ENCODE measurements at regions not wholly inside any gene's neighbourhood (a gene's known extent, or its start where the extent isn't known, plus 50 kb on each side); places are given as distances from the start of the nearest gene placed in this dataset.

DNA sequence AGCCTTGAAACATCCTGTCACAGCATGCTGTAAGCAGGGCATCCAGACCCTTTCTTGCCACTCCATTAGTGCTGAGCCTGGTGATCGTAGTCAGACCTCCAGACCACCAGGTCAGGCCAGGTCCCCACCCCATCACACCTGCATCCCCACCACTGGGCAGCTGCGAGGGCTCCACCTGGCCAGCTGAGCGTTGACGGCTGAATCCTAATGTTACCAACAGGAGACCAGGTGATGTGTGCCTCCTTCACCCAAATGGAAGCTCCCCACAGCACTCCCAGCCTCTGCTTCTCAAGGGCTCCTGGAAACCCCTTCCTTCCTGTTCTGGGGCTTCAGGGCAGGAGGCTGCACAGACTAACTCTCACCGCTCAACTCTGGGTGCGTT is 189.4 kb downstream of the C16orf95 start:
- DNase-seq (ENCODE audit: low read depth in 2 of 2) = no peak

- no peak for DNase-seq (ENCODE audit: low read depth in 2 of 2)
These were observed 187.4 kb downstream of the C16orf95 start for GRCh38 chr16:87129771-87130170.

DNA sequence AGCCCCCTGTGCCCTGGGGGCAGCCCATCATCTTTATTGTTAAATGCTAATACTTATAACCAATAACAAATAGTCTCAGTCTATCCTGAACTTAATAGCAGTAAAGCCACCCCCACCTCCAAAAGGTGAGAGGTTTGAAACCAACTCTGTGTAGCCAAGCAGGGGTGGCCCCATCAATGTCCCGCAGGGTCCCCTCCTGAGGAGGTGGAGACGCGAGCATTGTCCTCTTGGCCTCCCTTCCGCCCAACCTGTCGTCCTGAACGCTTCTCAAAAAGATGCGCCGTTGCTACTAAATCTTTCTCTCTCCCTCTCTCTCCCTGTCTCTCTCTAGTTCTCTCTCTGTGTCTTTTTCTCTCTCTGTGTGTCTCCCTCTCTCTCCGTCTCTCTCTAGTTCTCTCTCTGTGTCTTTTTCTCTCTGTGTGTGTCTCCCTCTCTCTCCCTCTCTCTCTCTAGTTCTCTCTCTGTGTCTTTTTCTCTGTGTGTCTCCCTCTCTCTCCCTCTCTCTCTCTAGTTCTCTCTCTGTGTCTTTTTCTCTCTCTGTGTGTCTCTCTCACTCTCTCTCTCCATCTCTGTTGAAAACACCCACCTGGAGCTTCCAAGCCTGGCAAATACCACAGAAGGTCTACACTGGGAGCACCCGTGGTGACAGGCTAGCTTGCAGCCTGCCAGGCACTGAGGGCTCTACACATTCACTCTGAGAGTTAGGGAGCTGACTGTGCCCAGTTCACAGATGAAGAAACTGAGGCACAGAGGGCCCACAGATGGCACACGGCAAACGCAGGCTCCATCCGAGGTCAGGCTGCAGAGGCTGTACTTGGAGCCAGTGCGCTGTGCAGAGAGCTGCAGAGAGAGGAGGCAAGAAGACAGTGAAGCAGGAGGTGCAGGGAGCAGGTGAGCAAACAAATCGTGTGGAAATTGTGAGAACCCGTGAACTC is 185.9 kb downstream of the C16orf95 start:
- DNase-seq (ENCODE audit: low read depth in 2 of 2) = no peak

GRCh38 chr16:87131996-87132345 is 185.2 kb downstream of the C16orf95 start:
- no peak for DNase-seq (ENCODE audit: low read depth in 2 of 2)

GRCh38 chr16:87132361-87133014 is 184.7 kb downstream of the C16orf95 start:
- peak; percentile 31 to 33 for DNase-seq (ENCODE audit: low read depth in 2 of 2)

GRCh38 chr16:87133112-87133850 is 183.9 kb downstream of the C16orf95 start:
- DNase-seq (ENCODE audit: low read depth in 2 of 2) = no peak

- DNase-seq (ENCODE audit: low read depth in 2 of 2) = no peak
These were observed 183.1 kb downstream of the C16orf95 start for GRCh38 chr16:87133966-87134627.

- no peak for DNase-seq (ENCODE audit: low read depth in 2 of 2)
These were observed 182.6 kb downstream of the C16orf95 start for GRCh38 chr16:87134628-87134995.

- no peak for DNase-seq (ENCODE audit: low read depth in 2 of 2)
These were observed 181.8 kb downstream of the C16orf95 start for GRCh38 chr16:87135246-87136030.

DNA sequence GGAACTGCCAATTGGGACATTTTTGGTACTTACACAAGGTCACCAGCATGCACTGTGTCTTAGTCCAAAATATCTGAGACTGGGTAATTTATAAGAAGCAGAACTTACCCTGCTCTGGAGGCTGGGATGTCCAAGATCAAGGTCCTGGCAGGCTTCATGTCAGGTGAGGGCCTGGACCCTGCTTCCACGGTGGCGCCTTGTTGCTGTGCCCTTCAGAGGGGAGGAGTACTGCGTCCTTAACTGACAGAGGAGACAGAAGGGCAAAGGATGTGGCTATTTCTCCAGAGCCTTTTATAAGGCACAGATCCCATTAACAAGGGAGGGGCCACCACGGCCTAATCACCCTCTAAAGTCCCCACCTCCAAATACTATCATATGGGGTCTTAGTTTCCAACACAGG is 178.9 kb downstream of the C16orf95 start:
- no peak for DNase-seq (ENCODE audit: low read depth in 2 of 2)

GRCh38 chr16:87138738-87139267 is 178.4 kb downstream of the C16orf95 start:
- no peak for DNase-seq (ENCODE audit: low read depth in 2 of 2)

DNA sequence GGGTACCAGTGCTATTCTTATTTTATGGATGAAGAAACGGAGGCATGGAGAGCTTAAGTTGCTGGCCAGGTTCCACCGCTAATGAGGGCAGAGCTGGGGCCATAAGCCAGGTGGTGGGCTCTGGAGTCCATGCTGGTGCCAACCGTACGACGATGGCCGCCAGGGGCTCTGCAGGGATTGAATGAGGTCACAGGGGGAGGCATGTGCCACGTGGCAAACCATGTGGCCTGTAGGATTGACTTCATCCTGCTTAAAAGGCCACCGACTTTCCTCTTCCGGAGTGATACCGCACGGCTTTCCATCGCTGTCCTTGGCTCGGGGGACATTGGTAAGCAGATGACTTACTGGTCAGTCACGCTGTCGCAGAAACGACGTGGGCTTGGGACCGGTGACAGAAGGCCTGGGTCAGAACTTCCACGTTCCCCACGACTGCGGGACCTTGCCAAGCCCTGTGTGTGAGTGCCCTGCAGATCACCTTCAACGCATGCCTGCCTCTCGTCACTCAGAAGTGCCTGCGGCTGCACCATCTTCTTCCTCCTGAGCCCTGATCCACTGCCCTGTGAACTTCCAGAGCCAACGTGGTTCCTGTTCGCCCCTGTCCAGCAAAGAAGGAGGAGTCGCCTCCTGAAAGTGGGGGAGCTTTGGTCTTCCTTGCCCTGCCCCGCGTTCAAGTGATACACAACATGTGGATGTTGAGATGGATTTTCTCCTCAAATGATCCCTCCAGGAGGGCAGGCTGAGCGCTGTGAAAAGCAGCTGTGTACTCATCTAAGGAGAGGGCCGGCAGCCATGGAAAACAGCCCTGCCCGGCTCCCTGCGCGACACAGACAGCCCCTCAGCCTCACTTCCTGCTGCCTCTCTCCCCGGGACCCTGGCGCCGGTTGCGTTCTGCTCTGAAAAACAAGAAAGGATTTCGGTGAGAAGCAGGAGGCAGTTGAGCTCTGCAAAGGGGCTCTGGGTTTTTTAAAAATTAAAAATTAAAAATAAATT is 176.7 kb downstream of the C16orf95 start:
- DNase-seq (ENCODE audit: low read depth in 2 of 2) = no peak

DNA sequence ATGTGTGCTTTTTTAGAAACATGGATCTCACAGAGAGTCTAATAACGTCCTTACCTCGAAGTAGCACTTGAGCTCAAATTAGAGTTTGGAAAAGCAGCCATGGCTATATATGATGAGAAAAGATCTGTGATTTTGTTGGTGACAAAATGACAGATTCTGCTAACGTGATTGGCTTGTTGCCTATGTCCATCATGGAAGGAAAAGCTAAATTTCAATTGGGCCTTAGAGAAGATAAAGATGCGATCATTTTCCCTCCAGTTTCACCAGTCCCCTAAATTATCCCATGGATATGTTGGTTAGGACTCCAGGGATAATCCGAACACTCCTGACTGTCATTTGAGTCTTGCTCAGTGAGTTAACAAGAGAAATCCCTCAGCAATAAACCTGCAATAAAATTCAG is 175.8 kb downstream of the C16orf95 start:
- no peak for DNase-seq (ENCODE audit: low read depth in 2 of 2)

- no peak for DNase-seq (ENCODE audit: low read depth in 2 of 2)
These were observed 173.5 kb downstream of the C16orf95 start for GRCh38 chr16:87143661-87144121.

DNA sequence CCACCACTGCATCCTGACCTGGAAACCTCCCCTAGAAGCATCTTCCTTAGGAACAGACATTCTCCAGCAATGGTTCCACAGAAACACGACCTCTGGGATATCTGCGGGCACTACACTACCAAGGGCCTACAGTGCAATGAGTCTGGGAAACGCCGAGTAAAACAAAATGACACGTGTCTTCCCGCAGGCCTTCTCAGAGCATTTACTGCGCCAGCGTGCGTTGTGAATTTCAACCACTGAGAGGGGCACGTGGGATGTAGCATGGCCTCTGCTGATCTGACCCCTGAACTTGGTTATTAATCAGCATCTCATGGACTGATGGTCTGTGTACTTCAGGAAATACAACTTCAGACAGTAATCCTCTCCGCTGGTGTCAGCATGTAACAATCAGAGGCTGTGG is 173.0 kb downstream of the C16orf95 start:
- DNase-seq (ENCODE audit: low read depth in 2 of 2) = no peak

GRCh38 chr16:87145181-87146176 is 171.7 kb downstream of the C16orf95 start:
- no peak for DNase-seq (ENCODE audit: low read depth in 2 of 2)

DNA sequence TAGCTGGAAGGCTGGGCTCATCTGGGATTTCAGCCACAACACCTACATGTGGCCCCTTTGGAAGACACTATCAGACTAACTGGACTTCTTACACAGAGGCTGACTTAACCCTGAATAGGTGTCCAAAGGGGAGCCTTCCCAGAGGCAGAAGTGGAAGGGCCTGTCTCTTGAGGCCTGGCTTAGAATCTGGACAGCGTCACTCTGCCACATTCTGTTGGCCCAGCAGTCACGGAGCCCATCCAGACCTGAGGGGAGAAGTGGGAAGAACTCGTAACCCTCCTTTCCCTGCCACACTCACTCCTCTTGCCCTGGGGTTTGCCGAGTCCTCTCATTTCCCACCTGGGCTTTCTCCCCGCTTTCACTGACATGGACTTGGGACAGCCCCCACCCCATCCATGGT is 170.5 kb downstream of the C16orf95 start:
- DNase-seq (ENCODE audit: low read depth in 2 of 2) = no peak

DNA sequence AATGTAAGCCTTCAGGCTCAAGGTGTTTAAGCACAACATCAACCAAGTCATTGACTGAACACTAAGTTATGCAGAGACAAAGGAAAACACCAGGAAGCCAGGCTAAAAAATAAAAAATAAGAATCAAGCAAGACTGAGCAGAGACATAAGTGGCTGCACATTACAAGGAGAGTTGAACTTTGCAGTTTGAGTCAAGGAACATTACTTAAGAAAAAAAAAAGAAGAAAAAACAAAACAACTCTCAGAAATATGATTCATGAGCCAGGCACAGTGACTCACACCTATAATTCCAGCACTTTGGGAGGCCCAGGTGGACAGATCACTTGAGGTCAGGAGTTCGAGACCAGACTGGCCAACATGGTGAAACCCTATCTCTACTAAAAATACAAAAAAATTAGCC is 168.1 kb downstream of the C16orf95 start:
- DNase-seq (ENCODE audit: low read depth in 2 of 2) = no peak
